SK-N-SH treated with all-trans-retinoic acid at 6 μM for 48 hours (cell line): ENCODE measurements at regions not wholly inside any gene's neighbourhood (a gene's known extent, or its start where the extent isn't known, plus 50 kb on each side); places are given as distances from the start of the nearest gene placed in this dataset.

ENCODE experiments used
- ARNTL ChIP-seq: fragments of 450-650 bp; formaldehyde crosslinking; IDR thresholded peaks from 2 replicates; pipeline ENCODE4 v1.5.0; 2020; ENCODE audit warnings: low read depth, mild to moderate bottlenecking, moderate library complexity, borderline replicate concordance
- BACH2 ChIP-seq: fragments of 250-450 bp; sonication (Bioruptor Pico); IDR thresholded peaks from 2 replicates; pipeline ENCODE4 v1.9.0; 2021; ENCODE audit warnings: mild to moderate bottlenecking, borderline replicate concordance
- CREB5 ChIP-seq: fragments of 250-450 bp; sonication (Bioruptor Pico); IDR thresholded peaks from 2 replicates; pipeline ENCODE4 v1.5.1; 2020; ENCODE audit warnings: low read depth, mild to moderate bottlenecking, moderate library complexity
- PATZ1 ChIP-seq: fragments of 250-450 bp; sonication (Bioruptor Pico); IDR thresholded peaks from 2 replicates; pipeline ENCODE4 v1.8.0; 2020; ENCODE audit warnings: mild to moderate bottlenecking, moderate library complexity, borderline replicate concordance
- ZFP30 ChIP-seq: fragments of 450-650 bp; formaldehyde crosslinking; IDR thresholded peaks from 2 replicates; pipeline ENCODE4 v1.5.0; 2022; ENCODE audit warnings: mild to moderate bottlenecking, moderate library complexity

GRCh38 chr1:58997637-58998036 lies 213.8 kb upstream of the JUN start:
- no peak for TF ChIP-seq ZFP30 (CRISPR knock-in tag)
- TF ChIP-seq ARNTL = no peak
- TF ChIP-seq BACH2 = no peak
- no peak for TF ChIP-seq CREB5 (CRISPR knock-in tag)
- no peak for TF ChIP-seq PATZ1 (CRISPR knock-in tag)
